ENCODE measurements at regions not wholly inside any gene's neighbourhood (a gene's known extent, or its start where the extent isn't known, plus 50 kb on each side); places are given as distances from the start of the nearest gene placed in this dataset.
"Not testable (repeated sequence)": the region's sequence is repeated elsewhere in the genome, so short reads cannot be mapped to it uniquely, and the experiment has no call there.

- no peak overlapping the region for H3K4me3 Mint-ChIP-seq
- ATAC-seq (replicated peaks), result no peak
- H3K36me3 Mint-ChIP-seq, result no peaks in the 10 kb centered on the region
- peaks cover 21 to 34% of the 10 kb centered on the region in 2 donors for H3K4me1 Mint-ChIP-seq
- no peak overlapping the region for H3K27ac Mint-ChIP-seq
- DNase-seq, result no peak
- H3K9me3 Mint-ChIP-seq, result peaks cover 4 to 5% of the 10 kb centered on the region in 2 donors
- H3K27me3 Mint-ChIP-seq, result no peaks in the 10 kb centered on the region
Observed at GRCh38 chr18:56508370-56509036, 129.9 kb downstream of the TXNL1 start.

GRCh38 chr18:56505971-56506370 is 132.4 kb downstream of the TXNL1 start:
- no peak for DNase-seq
- H3K27me3 Mint-ChIP-seq, result peaks cover 0 to 5% of the 10 kb centered on the region in 2 donors
- peaks cover 4 to 5% of the 10 kb centered on the region in 2 donors for H3K9me3 Mint-ChIP-seq
- H3K4me3 Mint-ChIP-seq, result no peak overlapping the region
- no peak for ATAC-seq (replicated peaks)
- H3K36me3 Mint-ChIP-seq, result no peaks in the 10 kb centered on the region
- H3K27ac Mint-ChIP-seq, result no peak overlapping the region
- H3K4me1 Mint-ChIP-seq, result peaks cover 9 to 19% of the 10 kb centered on the region in 2 donors

GRCh38 chr18:56505293-56505692 is 133.1 kb downstream of the TXNL1 start:
- peaks cover 9 to 15% of the 10 kb centered on the region in 2 donors for H3K4me1 Mint-ChIP-seq
- DNase-seq, result no peak
- no peak overlapping the region for H3K4me3 Mint-ChIP-seq
- H3K27ac Mint-ChIP-seq, result peak overlapping the region; percentile 69
- ATAC-seq (replicated peaks), result peak; percentile 34 to 77
- no peaks in the 10 kb centered on the region for H3K36me3 Mint-ChIP-seq
- H3K9me3 Mint-ChIP-seq, result peaks cover 4 to 5% of the 10 kb centered on the region in 2 donors
- H3K27me3 Mint-ChIP-seq, result peaks cover 0 to 5% of the 10 kb centered on the region in 2 donors

- Mint-ChIP-seq H3K27ac (no peak overlapping the region), H3K9me3 (no peaks in the 10 kb centered on the region), H3K4me3 (no peak overlapping the region), H3K4me1 (peaks cover 0 to 2% of the 10 kb centered on the region in 2 donors), H3K27me3 (peaks cover 0 to 5% of the 10 kb centered on the region in 2 donors), H3K36me3 (no peaks in the 10 kb centered on the region)
- DNase-seq, result no peak
- no peak for ATAC-seq (replicated peaks)
Observed at GRCh38 chr18:56501896-56502295, 136.5 kb downstream of the TXNL1 start.

GRCh38 chr18:56495884-56496283 is 142.5 kb downstream of the TXNL1 start:
- Mint-ChIP-seq H3K27ac (no peak overlapping the region), H3K4me1 (no peaks in the 10 kb centered on the region), H3K4me3 (no peak overlapping the region), H3K9me3 (peaks cover 0 to 2% of the 10 kb centered on the region in 2 donors), H3K36me3 (peaks cover 0 to 1% of the 10 kb centered on the region in 2 donors), H3K27me3 (peaks cover 0 to 5% of the 10 kb centered on the region in 2 donors)
- ATAC-seq (replicated peaks) (no peak), DNase-seq (no peak)

- Mint-ChIP-seq H3K4me3 (no peak overlapping the region), H3K9me3 (peaks cover 0 to 2% of the 10 kb centered on the region in 2 donors), H3K27me3 (peaks cover 0 to 5% of the 10 kb centered on the region in 2 donors), H3K4me1 (no peaks in the 10 kb centered on the region), H3K27ac (no peak overlapping the region), H3K36me3 (peaks cover 0 to 1% of the 10 kb centered on the region in 2 donors)
- no peak for DNase-seq
- ATAC-seq (replicated peaks), result no peak
Observed at GRCh38 chr18:56493531-56493930, 144.9 kb downstream of the TXNL1 start.

GRCh38 chr18:56492136-56492535 is 146.3 kb downstream of the TXNL1 start:
- ATAC-seq (replicated peaks) (no peak), DNase-seq (no peak)
- Mint-ChIP-seq H3K27me3 (peaks cover 0 to 5% of the 10 kb centered on the region in 2 donors), H3K27ac (no peak overlapping the region), H3K4me1 (no peaks in the 10 kb centered on the region), H3K9me3 (peaks cover 0 to 2% of the 10 kb centered on the region in 2 donors), H3K4me3 (no peak overlapping the region), H3K36me3 (peaks cover 0 to 1% of the 10 kb centered on the region in 2 donors)

- Mint-ChIP-seq H3K36me3 (no peaks in the 10 kb centered on the region), H3K4me3 (no peak overlapping the region), H3K4me1 (no peaks in the 10 kb centered on the region), H3K9me3 (no peaks in the 10 kb centered on the region), H3K27me3 (peaks cover 0 to 5% of the 10 kb centered on the region in 2 donors), H3K27ac (no peak overlapping the region)
- DNase-seq (no peak), ATAC-seq (replicated peaks) (no peak)
Observed at GRCh38 chr18:56490942-56491341, 147.4 kb downstream of the TXNL1 start.

- no peaks in the 10 kb centered on the region for H3K36me3 Mint-ChIP-seq
- no peaks in the 10 kb centered on the region for H3K4me1 Mint-ChIP-seq
- ATAC-seq (replicated peaks) (no peak), DNase-seq (no peak)
- H3K27me3 Mint-ChIP-seq, result peaks cover 0 to 5% of the 10 kb centered on the region in 2 donors
- H3K27ac Mint-ChIP-seq, result no peak overlapping the region
- no peaks in the 10 kb centered on the region for H3K9me3 Mint-ChIP-seq
- H3K4me3 Mint-ChIP-seq, result no peak overlapping the region
Observed at GRCh38 chr18:56489893-56490292, 148.5 kb downstream of the TXNL1 start.

- no peak for ATAC-seq (replicated peaks)
- H3K36me3 Mint-ChIP-seq, result no peaks in the 10 kb centered on the region
- H3K4me3 Mint-ChIP-seq, result no peak overlapping the region
- no peaks in the 10 kb centered on the region for H3K9me3 Mint-ChIP-seq
- DNase-seq, result no peak
- no peaks in the 10 kb centered on the region for H3K27me3 Mint-ChIP-seq
- no peaks in the 10 kb centered on the region for H3K4me1 Mint-ChIP-seq
- no peak overlapping the region for H3K27ac Mint-ChIP-seq
Observed at GRCh38 chr18:56488739-56489138, 149.7 kb downstream of the TXNL1 start.

GRCh38 chr18:56487801-56488200 is 150.6 kb downstream of the TXNL1 start:
- Mint-ChIP-seq H3K36me3 (no peaks in the 10 kb centered on the region), H3K27me3 (no peaks in the 10 kb centered on the region), H3K4me1 (no peaks in the 10 kb centered on the region), H3K27ac (no peak overlapping the region), H3K4me3 (no peak overlapping the region), H3K9me3 (no peaks in the 10 kb centered on the region)
- ATAC-seq (replicated peaks) (no peak), DNase-seq (no peak)

- DNase-seq (no peak), ATAC-seq (replicated peaks) (no peak)
- Mint-ChIP-seq H3K27me3 (peaks cover 6% of the 10 kb centered on the region in 2 donors), H3K27ac (no peak overlapping the region), H3K9me3 (peaks cover 0 to 3% of the 10 kb centered on the region in 2 donors), H3K4me1 (no peaks in the 10 kb centered on the region), H3K4me3 (no peak overlapping the region), H3K36me3 (no peaks in the 10 kb centered on the region)
Observed at GRCh38 chr18:56483386-56483785, 155.0 kb downstream of the TXNL1 start.

GRCh38 chr18:56482813-56483212 is 155.6 kb downstream of the TXNL1 start:
- not testable (repeated sequence) for H3K4me1 Mint-ChIP-seq; H3K27me3 Mint-ChIP-seq; H3K9me3 Mint-ChIP-seq; DNase-seq; ATAC-seq (replicated peaks); H3K36me3 Mint-ChIP-seq; H3K27ac Mint-ChIP-seq; H3K4me3 Mint-ChIP-seq

GRCh38 chr18:56481751-56482150 is 156.6 kb downstream of the TXNL1 start:
- Mint-ChIP-seq H3K27ac (no peak overlapping the region), H3K4me3 (no peak overlapping the region), H3K4me1 (no peaks in the 10 kb centered on the region), H3K9me3 (peaks cover 0 to 3% of the 10 kb centered on the region in 2 donors), H3K36me3 (no peaks in the 10 kb centered on the region), H3K27me3 (peaks cover 6% of the 10 kb centered on the region in 2 donors)
- DNase-seq (no peak), ATAC-seq (replicated peaks) (no peak)

GRCh38 chr18:56479841-56480240 is 158.6 kb downstream of the TXNL1 start:
- H3K27ac Mint-ChIP-seq, result no peak overlapping the region
- H3K4me3 Mint-ChIP-seq, result no peak overlapping the region
- H3K36me3 Mint-ChIP-seq, result no peaks in the 10 kb centered on the region
- H3K9me3 Mint-ChIP-seq, result peaks cover 0 to 3% of the 10 kb centered on the region in 2 donors
- DNase-seq (no peak), ATAC-seq (replicated peaks) (no peak)
- no peaks in the 10 kb centered on the region for H3K4me1 Mint-ChIP-seq
- H3K27me3 Mint-ChIP-seq, result peaks cover 6% of the 10 kb centered on the region in 2 donors

Data from stimulated activated naive B cell treated with anti-CD40 and anti-IgM and Interleukin-4, amounts not matched to agents 10 μg/mL and 1 μg/mL and 100 μg/mL, for 72 hours (primary cell).